K562 (cell line): ENCODE measurements at regions not wholly inside any gene's neighbourhood (a gene's known extent, or its start where the extent isn't known, plus 50 kb on each side); places are given as distances from the start of the nearest gene placed in this dataset.

Source experiments
- NFIX ChIP-seq: fragments of 250-450 bp; sonication (Bioruptor Pico); IDR thresholded peaks from 2 replicates; pipeline ENCODE4 v1.4.0; 2020; ENCODE audit warnings: low read depth, mild to moderate bottlenecking, moderate library complexity
- PHF20 ChIP-seq: fragments of 450-650 bp; IDR thresholded peaks from 2 replicates; pipeline ENCODE4 v1.6.1; 2018; ENCODE audit not compliant: partially characterized antibody
- SIN3A ChIP-seq, 2 experiments: fragments of 150-350 bp in 1 of 2; IDR thresholded peaks; 2 replicates each; pipeline ENCODE4 v1.6.1; 2011 to 2016; ENCODE audit warnings: borderline replicate concordance in 2 of 2, low read depth in 2 of 2, low read length in 2 of 2, mild to moderate bottlenecking in 2 of 2, moderate library complexity in 2 of 2; ENCODE audit not compliant: control insufficient read depth in 1 of 2
- ZNF592 ChIP-seq: fragments of 450-650 bp; IDR thresholded peaks from 2 replicates; pipeline ENCODE4 v1.6.1; 2017; ENCODE audit warnings: antibody characterized with exemption, mild to moderate bottlenecking

GRCh38 chr2:355773-356172 is 67.9 kb upstream of the ALKAL2 start:
- TF ChIP-seq ZNF592, result no peak
- no peak for TF ChIP-seq SIN3A (IDR thresholded peaks at IDR 0.05; ENCODE audit: borderline replicate concordance in 2 of 2, control insufficient read depth in 1 of 2, low read depth in 2 of 2, low read length in 2 of 2)
- no peak for TF ChIP-seq PHF20
- TF ChIP-seq NFIX (CRISPR knock-in tag), result no peak
